Retinal pigment epithelial cell (primary cell): ENCODE measurements at regions not wholly inside any gene's neighbourhood (a gene's known extent, or its start where the extent isn't known, plus 50 kb on each side); places are given as distances from the start of the nearest gene placed in this dataset.

Experiments used
- DNase-seq: peaks from one replicate; pipeline ENCODE4 v3.0.0-alpha.2; 2010; ENCODE audit warnings: low read depth
- H3K4me3 ChIP-seq: 2 replicates; pipeline ENCODE4 v1.5.1; 2011; ENCODE audit warnings: mild to moderate bottlenecking, low read length, control low read depth, moderate library complexity
- CTCF ChIP-seq: conservative IDR thresholded peaks from 2 replicates; pipeline ENCODE4 v1.5.1; 2011; ENCODE audit warnings: low read depth, low read length, control low read depth, inconsistent platforms

GRCh38 chr17:33497623-33498022 lies 204.5 kb upstream of the ASIC2 start:
- DNase-seq: no peak
- no peak overlapping the region for H3K4me3 ChIP-seq
- no peak for TF ChIP-seq CTCF

- TF ChIP-seq CTCF: no peak
- DNase-seq: no peak
- H3K4me3 ChIP-seq: no peak overlapping the region
Observed at GRCh38 chr17:33498069-33498468, 205.0 kb upstream of the ASIC2 start.

GRCh38 chr17:33499040-33499439 lies 205.9 kb upstream of the ASIC2 start:
- no peak overlapping the region for H3K4me3 ChIP-seq
- TF ChIP-seq CTCF: no peak
- DNase-seq: no peak

GRCh38 chr17:33500151-33500550 lies 207.1 kb upstream of the ASIC2 start:
- DNase-seq: no peak

GRCh38 chr17:33501185-33501584 lies 208.1 kb upstream of the ASIC2 start:
- no peak overlapping the region for H3K4me3 ChIP-seq
- peak; percentile 28 for TF ChIP-seq CTCF

More at GRCh38 chr17:33500151-33500550, 207.1 kb upstream of the ASIC2 start:
- no peak overlapping the region for H3K4me3 ChIP-seq
- TF ChIP-seq CTCF: no peak

GRCh38 chr17:33504571-33504970 lies 211.5 kb upstream of the ASIC2 start:
- H3K4me3 ChIP-seq: no peak overlapping the region
- no peak for TF ChIP-seq CTCF
- no peak for DNase-seq

More at GRCh38 chr17:33501185-33501584, 208.1 kb upstream of the ASIC2 start:
- DNase-seq: no peak

- no peak for TF ChIP-seq CTCF
- no peak for DNase-seq
- H3K4me3 ChIP-seq: no peak overlapping the region
Observed at GRCh38 chr17:33506889-33507650, 214.0 kb upstream of the ASIC2 start.
